Neural cell (in vitro differentiated cells): ENCODE measurements at regions not wholly inside any gene's neighbourhood (a gene's known extent, or its start where the extent isn't known, plus 50 kb on each side); places are given as distances from the start of the nearest gene placed in this dataset.

Experiments used
- H2AFZ ChIP-seq: fragments of 200-600, 300-800 bp; sonication (generic), shearing (Covaris generic); 2 replicates; pipeline ENCODE4 v1.6.0; 2014; ENCODE audit warnings: low read depth, mild to moderate bottlenecking, antibody characterized with exemption, low read length, moderate library complexity
- H3F3A ChIP-seq: fragments of 200-600 bp; shearing (Covaris generic); 2 replicates; pipeline ENCODE4 v1.6.1; 2016; ENCODE audit warnings: mild to moderate bottlenecking, moderate library complexity, mixed read lengths, antibody characterized with exemption, low read length; ENCODE audit not compliant: insufficient read depth, poor library complexity, severe bottlenecking
- H3K27ac ChIP-seq: fragments of 200-600, 300-800 bp; sonication (generic), shearing (Covaris generic); 2 replicates; pipeline ENCODE4 v1.5.1; 2014; ENCODE audit warnings: mild to moderate bottlenecking, low read length, moderate library complexity
- H3K27me3 ChIP-seq: fragments of 300-800, 200-600 bp; sonication (generic), shearing (Covaris generic); 2 replicates; pipeline ENCODE4 v1.6.0; 2014; ENCODE audit warnings: mild to moderate bottlenecking, low read depth, low read length, moderate library complexity; ENCODE audit not compliant: insufficient read depth
- H3K36me3 ChIP-seq: fragments of 300-800, 200-600 bp; sonication (generic), shearing (Covaris generic); 2 replicates; pipeline ENCODE4 v1.5.1; 2014; ENCODE audit warnings: mild to moderate bottlenecking, antibody characterized with exemption, low read length, moderate library complexity; ENCODE audit not compliant: insufficient read depth
- H3K4me2 ChIP-seq: fragments of 300-800, 200-600 bp; sonication (generic), shearing (Covaris generic); 2 replicates; pipeline ENCODE4 v1.6.0; 2014; ENCODE audit warnings: mild to moderate bottlenecking, low read length
- H3K4me3 ChIP-seq: fragments of 300-800, 200-600 bp; sonication (generic), shearing (Covaris generic); 2 replicates; pipeline ENCODE4 v1.5.1; 2014; ENCODE audit warnings: mild to moderate bottlenecking, low read length, moderate library complexity
- H3K79me2 ChIP-seq: fragments of 200-600 bp; shearing (Covaris generic); replicated peaks from 2 replicates; pipeline ENCODE4 v1.6.0; 2014; ENCODE audit warnings: mild to moderate bottlenecking, low read length, moderate library complexity; ENCODE audit not compliant: insufficient read depth
- H3K9ac ChIP-seq: fragments of 300-800, 200-600 bp; sonication (generic), shearing (Covaris generic); 2 replicates; pipeline ENCODE4 v1.6.1; 2016; ENCODE audit warnings: mild to moderate bottlenecking, low read length, mixed read lengths
- H3K9me2 ChIP-seq: fragments of 200-600 bp; shearing (Covaris generic); 2 replicates; pipeline ENCODE4 v1.6.1; 2016; ENCODE audit warnings: mild to moderate bottlenecking, low read length, mixed read lengths; ENCODE audit not compliant: insufficient read depth
- H3K9me3 ChIP-seq: fragments of 200-600, 300-800 bp; sonication (generic), shearing (Covaris generic); 2 replicates; pipeline ENCODE4 v1.6.1; 2016; ENCODE audit warnings: mild to moderate bottlenecking, mixed run types, low read length, moderate library complexity, mixed read lengths
- H4K20me1 ChIP-seq: fragments of 200-600 bp; shearing (Covaris generic); 2 replicates; pipeline ENCODE4 v1.6.1; 2016; ENCODE audit warnings: mild to moderate bottlenecking, mixed run types; ENCODE audit not compliant: insufficient read depth
- CTCF ChIP-seq: fragments of 450-650 bp; IDR thresholded peaks from 2 replicates; pipeline ENCODE4 v1.5.1; 2014; ENCODE audit warnings: antibody characterized with exemption, mild to moderate bottlenecking, moderate library complexity; ENCODE audit not compliant: poor library complexity, severe bottlenecking
- EP300 ChIP-seq: fragments of 450-650 bp; conservative IDR thresholded peaks from 2 replicates; pipeline ENCODE4 v1.6.1; 2014; ENCODE audit warnings: antibody characterized with exemption, mild to moderate bottlenecking, moderate library complexity; ENCODE audit not compliant: poor library complexity, severe bottlenecking
- EZH2 ChIP-seq: fragments of 200-600, 300-800 bp; shearing (Covaris generic), sonication (generic); IDR thresholded peaks from 2 replicates; pipeline ENCODE4 v1.6.1; 2014; ENCODE audit warnings: antibody characterized with exemption, low read length, borderline replicate concordance, mild to moderate bottlenecking; ENCODE audit not compliant: insufficient read depth, poor library complexity, severe bottlenecking
- MXI1 ChIP-seq: fragments of 450-650 bp; conservative IDR thresholded peaks from 2 replicates; pipeline ENCODE4 v1.6.1; 2014; ENCODE audit warnings: antibody characterized with exemption, mild to moderate bottlenecking; ENCODE audit not compliant: poor library complexity, severe bottlenecking
- POLR2AphosphoS5 ChIP-seq: IDR thresholded peaks from 2 replicates; pipeline ENCODE4 v1.6.1; 2012
- RAD21 ChIP-seq: fragments of 450-650 bp; conservative IDR thresholded peaks from 2 replicates; pipeline ENCODE4 v1.6.1; 2014; ENCODE audit warnings: antibody characterized with exemption, mild to moderate bottlenecking, moderate library complexity
- REST ChIP-seq: IDR thresholded peaks from 2 replicates; pipeline ENCODE4 v1.6.1; 2012; ENCODE audit warnings: borderline replicate concordance
- SMC3 ChIP-seq: fragments of 450-650 bp; conservative IDR thresholded peaks from 2 replicates; pipeline ENCODE4 v1.6.1; 2014; ENCODE audit warnings: antibody characterized with exemption, mild to moderate bottlenecking, moderate library complexity; ENCODE audit not compliant: poor library complexity
- TAF1 ChIP-seq: IDR thresholded peaks from 2 replicates; pipeline ENCODE4 v1.6.1; 2012; ENCODE audit warnings: low read depth

GRCh38 chr11:79627281-79627680 is 186.5 kb upstream of the TENM4 start:
- no peak overlapping the region for H2AFZ ChIP-seq
- no peaks in the 10 kb centered on the region for H3K79me2 ChIP-seq
- TF ChIP-seq POLR2AphosphoS5 (no peak), EP300 (no peak), MXI1 (no peak), REST (no peak), RAD21 (no peak), EZH2 (no peak), CTCF (no peak), SMC3 (no peak), TAF1 (no peak)
- H3K9me3 ChIP-seq, result no peaks in the 10 kb centered on the region
- no peak overlapping the region for H3K4me3 ChIP-seq
- no peak overlapping the region for H3K27ac ChIP-seq
- H3F3A ChIP-seq, result no peaks in the 10 kb centered on the region
- H3K27me3 ChIP-seq, result no peaks in the 10 kb centered on the region
- H3K4me2 ChIP-seq, result no peak overlapping the region
- no peak overlapping the region for H3K9ac ChIP-seq
- H4K20me1 ChIP-seq, result no peaks in the 10 kb centered on the region
- no peaks in the 10 kb centered on the region for H3K9me2 ChIP-seq
- H3K36me3 ChIP-seq, result no peaks in the 10 kb centered on the region

GRCh38 chr11:79626135-79627075 is 185.6 kb upstream of the TENM4 start:
- no peaks in the 10 kb centered on the region for H3F3A ChIP-seq
- no peak overlapping the region for H3K4me3 ChIP-seq
- TF ChIP-seq EZH2 (no peak), EP300 (no peak), RAD21 (no peak), TAF1 (no peak), CTCF (no peak), REST (no peak), MXI1 (no peak), POLR2AphosphoS5 (no peak), SMC3 (no peak)
- no peaks in the 10 kb centered on the region for H3K36me3 ChIP-seq
- H2AFZ ChIP-seq, result no peak overlapping the region
- H3K9me2 ChIP-seq, result no peaks in the 10 kb centered on the region
- no peaks in the 10 kb centered on the region for H4K20me1 ChIP-seq
- H3K27ac ChIP-seq, result no peak overlapping the region
- no peak overlapping the region for H3K9ac ChIP-seq
- no peaks in the 10 kb centered on the region for H3K79me2 ChIP-seq
- no peak overlapping the region for H3K4me2 ChIP-seq
- H3K27me3 ChIP-seq, result no peaks in the 10 kb centered on the region
- no peaks in the 10 kb centered on the region for H3K9me3 ChIP-seq
